ENCODE measurements at regions not wholly inside any gene's neighbourhood (a gene's known extent, or its start where the extent isn't known, plus 50 kb on each side); places are given as distances from the start of the nearest gene placed in this dataset.

DNA sequence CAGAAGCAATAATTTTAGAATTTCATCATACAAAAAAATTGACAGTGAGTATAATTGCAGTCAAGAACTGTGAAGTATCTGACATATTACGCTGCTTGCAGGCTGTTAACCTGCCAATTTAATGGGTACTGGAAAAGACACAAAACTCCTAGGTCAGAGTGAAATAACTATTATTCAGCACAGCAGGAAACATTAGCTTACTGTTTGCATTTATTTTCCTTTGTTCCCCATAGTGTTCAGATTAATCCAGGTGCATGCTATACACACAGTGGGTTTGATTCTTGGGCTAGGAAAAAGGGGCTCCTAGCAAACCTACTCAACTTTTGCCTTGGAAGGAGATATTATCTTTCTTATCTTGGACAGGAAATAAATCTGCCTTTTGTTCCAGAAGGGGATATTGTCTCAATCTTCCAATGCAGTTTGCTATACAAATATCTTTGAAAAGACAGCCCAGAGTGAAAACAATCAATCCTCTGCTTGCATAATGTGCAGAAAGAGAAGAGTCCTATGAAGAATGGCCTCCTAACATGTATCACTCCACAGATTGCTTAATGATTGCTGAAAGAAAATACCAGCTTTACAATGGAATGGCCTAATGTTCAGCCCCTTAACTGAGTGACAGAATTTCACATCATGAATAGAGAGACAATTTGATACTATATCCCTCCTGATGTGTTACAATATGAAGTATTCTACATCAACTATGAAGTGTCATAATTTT lies 443.4 kb downstream of the TBC1D4 start (continued):
- TF ChIP-seq, protein P1, sequence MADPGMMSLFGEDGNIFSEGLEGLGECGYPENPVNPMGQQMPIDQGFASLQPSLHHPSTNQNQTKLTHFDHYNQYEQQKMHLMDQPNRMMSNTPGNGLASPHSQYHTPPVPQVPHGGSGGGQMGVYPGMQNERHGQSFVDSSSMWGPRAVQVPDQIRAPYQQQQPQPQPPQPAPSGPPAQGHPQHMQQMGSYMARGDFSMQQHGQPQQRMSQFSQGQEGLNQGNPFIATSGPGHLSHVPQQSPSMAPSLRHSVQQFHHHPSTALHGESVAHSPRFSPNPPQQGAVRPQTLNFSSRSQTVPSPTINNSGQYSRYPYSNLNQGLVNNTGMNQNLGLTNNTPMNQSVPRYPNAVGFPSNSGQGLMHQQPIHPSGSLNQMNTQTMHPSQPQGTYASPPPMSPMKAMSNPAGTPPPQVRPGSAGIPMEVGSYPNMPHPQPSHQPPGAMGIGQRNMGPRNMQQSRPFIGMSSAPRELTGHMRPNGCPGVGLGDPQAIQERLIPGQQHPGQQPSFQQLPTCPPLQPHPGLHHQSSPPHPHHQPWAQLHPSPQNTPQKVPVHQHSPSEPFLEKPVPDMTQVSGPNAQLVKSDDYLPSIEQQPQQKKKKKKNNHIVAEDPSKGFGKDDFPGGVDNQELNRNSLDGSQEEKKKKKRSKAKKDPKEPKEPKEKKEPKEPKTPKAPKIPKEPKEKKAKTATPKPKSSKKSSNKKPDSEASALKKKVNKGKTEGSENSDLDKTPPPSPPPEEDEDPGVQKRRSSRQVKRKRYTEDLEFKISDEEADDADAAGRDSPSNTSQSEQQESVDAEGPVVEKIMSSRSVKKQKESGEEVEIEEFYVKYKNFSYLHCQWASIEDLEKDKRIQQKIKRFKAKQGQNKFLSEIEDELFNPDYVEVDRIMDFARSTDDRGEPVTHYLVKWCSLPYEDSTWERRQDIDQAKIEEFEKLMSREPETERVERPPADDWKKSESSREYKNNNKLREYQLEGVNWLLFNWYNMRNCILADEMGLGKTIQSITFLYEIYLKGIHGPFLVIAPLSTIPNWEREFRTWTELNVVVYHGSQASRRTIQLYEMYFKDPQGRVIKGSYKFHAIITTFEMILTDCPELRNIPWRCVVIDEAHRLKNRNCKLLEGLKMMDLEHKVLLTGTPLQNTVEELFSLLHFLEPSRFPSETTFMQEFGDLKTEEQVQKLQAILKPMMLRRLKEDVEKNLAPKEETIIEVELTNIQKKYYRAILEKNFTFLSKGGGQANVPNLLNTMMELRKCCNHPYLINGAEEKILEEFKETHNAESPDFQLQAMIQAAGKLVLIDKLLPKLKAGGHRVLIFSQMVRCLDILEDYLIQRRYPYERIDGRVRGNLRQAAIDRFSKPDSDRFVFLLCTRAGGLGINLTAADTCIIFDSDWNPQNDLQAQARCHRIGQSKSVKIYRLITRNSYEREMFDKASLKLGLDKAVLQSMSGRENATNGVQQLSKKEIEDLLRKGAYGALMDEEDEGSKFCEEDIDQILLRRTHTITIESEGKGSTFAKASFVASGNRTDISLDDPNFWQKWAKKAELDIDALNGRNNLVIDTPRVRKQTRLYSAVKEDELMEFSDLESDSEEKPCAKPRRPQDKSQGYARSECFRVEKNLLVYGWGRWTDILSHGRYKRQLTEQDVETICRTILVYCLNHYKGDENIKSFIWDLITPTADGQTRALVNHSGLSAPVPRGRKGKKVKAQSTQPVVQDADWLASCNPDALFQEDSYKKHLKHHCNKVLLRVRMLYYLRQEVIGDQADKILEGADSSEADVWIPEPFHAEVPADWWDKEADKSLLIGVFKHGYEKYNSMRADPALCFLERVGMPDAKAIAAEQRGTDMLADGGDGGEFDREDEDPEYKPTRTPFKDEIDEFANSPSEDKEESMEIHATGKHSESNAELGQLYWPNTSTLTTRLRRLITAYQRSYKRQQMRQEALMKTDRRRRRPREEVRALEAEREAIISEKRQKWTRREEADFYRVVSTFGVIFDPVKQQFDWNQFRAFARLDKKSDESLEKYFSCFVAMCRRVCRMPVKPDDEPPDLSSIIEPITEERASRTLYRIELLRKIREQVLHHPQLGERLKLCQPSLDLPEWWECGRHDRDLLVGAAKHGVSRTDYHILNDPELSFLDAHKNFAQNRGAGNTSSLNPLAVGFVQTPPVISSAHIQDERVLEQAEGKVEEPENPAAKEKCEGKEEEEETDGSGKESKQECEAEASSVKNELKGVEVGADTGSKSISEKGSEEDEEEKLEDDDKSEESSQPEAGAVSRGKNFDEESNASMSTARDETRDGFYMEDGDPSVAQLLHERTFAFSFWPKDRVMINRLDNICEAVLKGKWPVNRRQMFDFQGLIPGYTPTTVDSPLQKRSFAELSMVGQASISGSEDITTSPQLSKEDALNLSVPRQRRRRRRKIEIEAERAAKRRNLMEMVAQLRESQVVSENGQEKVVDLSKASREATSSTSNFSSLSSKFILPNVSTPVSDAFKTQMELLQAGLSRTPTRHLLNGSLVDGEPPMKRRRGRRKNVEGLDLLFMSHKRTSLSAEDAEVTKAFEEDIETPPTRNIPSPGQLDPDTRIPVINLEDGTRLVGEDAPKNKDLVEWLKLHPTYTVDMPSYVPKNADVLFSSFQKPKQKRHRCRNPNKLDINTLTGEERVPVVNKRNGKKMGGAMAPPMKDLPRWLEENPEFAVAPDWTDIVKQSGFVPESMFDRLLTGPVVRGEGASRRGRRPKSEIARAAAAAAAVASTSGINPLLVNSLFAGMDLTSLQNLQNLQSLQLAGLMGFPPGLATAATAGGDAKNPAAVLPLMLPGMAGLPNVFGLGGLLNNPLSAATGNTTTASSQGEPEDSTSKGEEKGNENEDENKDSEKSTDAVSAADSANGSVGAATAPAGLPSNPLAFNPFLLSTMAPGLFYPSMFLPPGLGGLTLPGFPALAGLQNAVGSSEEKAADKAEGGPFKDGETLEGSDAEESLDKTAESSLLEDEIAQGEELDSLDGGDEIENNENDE (IDR thresholded peaks at IDR 0.05; ENCODE audit: insufficient replicate concordance, low read length) = no peak
- no peak for TF ChIP-seq BRCA1 (IDR thresholded peaks at IDR 0.05; ENCODE audit: low read depth, low read length)
